ENCODE measurements at regions not wholly inside any gene's neighbourhood (a gene's known extent, or its start where the extent isn't known, plus 50 kb on each side); places are given as distances from the start of the nearest gene placed in this dataset.
"Not testable (repeated sequence)": the region's sequence is repeated elsewhere in the genome, so short reads cannot be mapped to it uniquely, and the experiment has no call there.

- DNase-seq (ENCODE audit: low read depth) = peak; percentile 39
Observed at GRCh38 chr2:64793701-64794100, 140.0 kb upstream of the SERTAD2 start.

GRCh38 chr2:64794426-64794995 is 140.8 kb upstream of the SERTAD2 start:
- DNase-seq (ENCODE audit: low read depth) = no peak

- DNase-seq (ENCODE audit: low read depth) = no peak
Observed at GRCh38 chr2:64795024-64795592, 141.4 kb upstream of the SERTAD2 start.

- no peak for DNase-seq (ENCODE audit: low read depth)
Observed at GRCh38 chr2:64796926-64797325, 143.2 kb upstream of the SERTAD2 start.

GRCh38 chr2:64797881-64798575 is 144.3 kb upstream of the SERTAD2 start:
- peak; percentile 32 for DNase-seq (ENCODE audit: low read depth)

- DNase-seq (ENCODE audit: low read depth) = peak; percentile 86
Observed at GRCh38 chr2:64799592-64800252, 146.0 kb upstream of the SERTAD2 start.

- DNase-seq (ENCODE audit: low read depth) = no peak
Observed at GRCh38 chr2:64803776-64804175, 150.1 kb upstream of the SERTAD2 start.

- DNase-seq (ENCODE audit: low read depth) = peak; percentile 45
Observed at GRCh38 chr2:64804651-64805050, 150.9 kb upstream of the SERTAD2 start.

- peak; percentile 98 for DNase-seq (ENCODE audit: low read depth)
Observed at GRCh38 chr2:64807417-64807816, 153.7 kb upstream of the SERTAD2 start.

GRCh38 chr2:64808092-64808491 is 154.4 kb upstream of the SERTAD2 start:
- no peak for DNase-seq (ENCODE audit: low read depth)

GRCh38 chr2:64808754-64809153 is 155.0 kb upstream of the SERTAD2 start:
- no peak for DNase-seq (ENCODE audit: low read depth)

- DNase-seq (ENCODE audit: low read depth) = no peak
Observed at GRCh38 chr2:64809216-64809615, 155.5 kb upstream of the SERTAD2 start.

GRCh38 chr2:64812285-64812684 is 158.6 kb upstream of the SERTAD2 start:
- no peak for DNase-seq (ENCODE audit: low read depth)

- DNase-seq (ENCODE audit: low read depth) = no peak
Observed at GRCh38 chr2:64814007-64814406, 160.3 kb upstream of the SERTAD2 start.

GRCh38 chr2:64816526-64816925 is 162.8 kb upstream of the SERTAD2 start:
- DNase-seq (ENCODE audit: low read depth) = not testable (repeated sequence)

- DNase-seq (ENCODE audit: low read depth) = no peak
Observed at GRCh38 chr2:64817453-64817852, 163.7 kb upstream of the SERTAD2 start.

GRCh38 chr2:64818664-64819060 is 164.9 kb upstream of the SERTAD2 start:
- DNase-seq (ENCODE audit: low read depth) = no peak

GRCh38 chr2:64819361-64819760 is 165.6 kb upstream of the SERTAD2 start:
- no peak for DNase-seq (ENCODE audit: low read depth)

- no peak for DNase-seq (ENCODE audit: low read depth)
Observed at GRCh38 chr2:64819774-64820688, 166.3 kb upstream of the SERTAD2 start.

GRCh38 chr2:64820901-64821300 is 167.2 kb upstream of the SERTAD2 start:
- no peak for DNase-seq (ENCODE audit: low read depth)

GRCh38 chr2:64823794-64824193 is 165.4 kb upstream of the SLC1A4 start:
- DNase-seq (ENCODE audit: low read depth) = no peak
